GM21381 (cell line): ENCODE measurements at regions not wholly inside any gene's neighbourhood (a gene's known extent, or its start where the extent isn't known, plus 50 kb on each side); places are given as distances from the start of the nearest gene placed in this dataset.
"Not testable (repeated sequence)": the region's sequence is repeated elsewhere in the genome, so short reads cannot be mapped to it uniquely, and the experiment has no call there.

ENCODE experiments used
- ATAC-seq: cut with Tn5 transposase; IDR thresholded peaks from one replicate; pipeline ENCODE4 v1.9.1; 2021; ENCODE audit warnings: mild to moderate bottlenecking, moderate library complexity; ENCODE audit not compliant: unreplicated experiment

GRCh38 chr11:134980819-134981710, 569.0 kb upstream of the B3GAT1 start:
- ATAC-seq, result no peak

GRCh38 chr11:134979089-134979457, 567.0 kb upstream of the B3GAT1 start:
- not testable (repeated sequence) for ATAC-seq

GRCh38 chr11:134978388-134979088, 566.5 kb upstream of the B3GAT1 start:
- ATAC-seq, result no peak

GRCh38 chr11:134976551-134976950, 564.5 kb upstream of the B3GAT1 start:
- no peak for ATAC-seq

- no peak for ATAC-seq
Measured at GRCh38 chr11:134975866-134976376, 563.9 kb upstream of the B3GAT1 start.

GRCh38 chr11:134973801-134974200, 561.8 kb upstream of the B3GAT1 start:
- ATAC-seq, result no peak

GRCh38 chr11:134971381-134971780, 559.3 kb upstream of the B3GAT1 start:
- no peak for ATAC-seq

GRCh38 chr11:134967746-134968145, 555.7 kb upstream of the B3GAT1 start:
- no peak for ATAC-seq

GRCh38 chr11:134961386-134961785, 549.3 kb upstream of the B3GAT1 start:
- ATAC-seq, result not testable (repeated sequence)

- ATAC-seq, result no peak
Measured at GRCh38 chr11:134958870-134959269, 546.8 kb upstream of the B3GAT1 start.

- no peak for ATAC-seq
Measured at GRCh38 chr11:134958336-134958640, 546.2 kb upstream of the B3GAT1 start.

- ATAC-seq, result no peak
Measured at GRCh38 chr11:134957540-134958335, 545.7 kb upstream of the B3GAT1 start.

- no peak for ATAC-seq
Measured at GRCh38 chr11:134956450-134957210, 544.6 kb upstream of the B3GAT1 start.

GRCh38 chr11:134955970-134956369, 543.9 kb upstream of the B3GAT1 start:
- not testable (repeated sequence) for ATAC-seq

- no peak for ATAC-seq
Measured at GRCh38 chr11:134955281-134955680, 543.2 kb upstream of the B3GAT1 start.

- ATAC-seq, result not testable (repeated sequence)
Measured at GRCh38 chr11:134954456-134954855, 542.4 kb upstream of the B3GAT1 start.

- ATAC-seq, result not testable (repeated sequence)
Measured at GRCh38 chr11:134953417-134953970, 541.5 kb upstream of the B3GAT1 start.

- ATAC-seq, result no peak
Measured at GRCh38 chr11:134951305-134951700, 539.3 kb upstream of the B3GAT1 start.

GRCh38 chr11:134950692-134951304, 538.8 kb upstream of the B3GAT1 start:
- no peak for ATAC-seq
